ENCODE measurements at regions not wholly inside any gene's neighbourhood (a gene's known extent, or its start where the extent isn't known, plus 50 kb on each side); places are given as distances from the start of the nearest gene placed in this dataset.

DNA sequence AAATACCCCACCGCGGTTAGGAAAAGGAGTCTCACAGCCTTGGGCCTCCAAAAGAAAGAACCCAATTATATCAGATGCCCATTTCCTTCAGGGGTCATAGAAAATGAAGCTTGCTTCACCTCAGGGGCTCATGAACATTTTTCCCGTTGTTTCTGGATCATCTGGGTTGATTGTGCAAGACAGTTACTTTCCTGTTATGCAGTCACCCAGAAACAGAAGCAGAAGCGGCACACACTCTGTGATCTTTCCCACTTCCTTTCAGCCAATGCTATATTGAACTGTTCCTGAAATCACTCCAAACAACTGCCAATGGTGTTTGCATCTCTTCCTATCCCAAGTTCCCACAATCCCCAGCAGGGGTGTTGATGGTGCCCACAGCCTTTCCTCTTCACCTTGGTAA lies 295.6 kb upstream of the RASGRP1 start:
- TF ChIP-seq, protein P1, sequence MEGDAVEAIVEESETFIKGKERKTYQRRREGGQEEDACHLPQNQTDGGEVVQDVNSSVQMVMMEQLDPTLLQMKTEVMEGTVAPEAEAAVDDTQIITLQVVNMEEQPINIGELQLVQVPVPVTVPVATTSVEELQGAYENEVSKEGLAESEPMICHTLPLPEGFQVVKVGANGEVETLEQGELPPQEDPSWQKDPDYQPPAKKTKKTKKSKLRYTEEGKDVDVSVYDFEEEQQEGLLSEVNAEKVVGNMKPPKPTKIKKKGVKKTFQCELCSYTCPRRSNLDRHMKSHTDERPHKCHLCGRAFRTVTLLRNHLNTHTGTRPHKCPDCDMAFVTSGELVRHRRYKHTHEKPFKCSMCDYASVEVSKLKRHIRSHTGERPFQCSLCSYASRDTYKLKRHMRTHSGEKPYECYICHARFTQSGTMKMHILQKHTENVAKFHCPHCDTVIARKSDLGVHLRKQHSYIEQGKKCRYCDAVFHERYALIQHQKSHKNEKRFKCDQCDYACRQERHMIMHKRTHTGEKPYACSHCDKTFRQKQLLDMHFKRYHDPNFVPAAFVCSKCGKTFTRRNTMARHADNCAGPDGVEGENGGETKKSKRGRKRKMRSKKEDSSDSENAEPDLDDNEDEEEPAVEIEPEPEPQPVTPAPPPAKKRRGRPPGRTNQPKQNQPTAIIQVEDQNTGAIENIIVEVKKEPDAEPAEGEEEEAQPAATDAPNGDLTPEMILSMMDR (IDR thresholded peaks at IDR 0.05), result no peak
- TF ChIP-seq POLR2A (IDR thresholded peaks at IDR 0.05), result no peak

All from esophagus squamous epithelium (tissue), 4 donors.